Stimulated activated CD4-positive, alpha-beta T cell treated with anti-CD3 and anti-CD28 coated beads, TNF-alpha, amount 100 ng/mL, for 1 hour (primary cell): ENCODE measurements at regions not wholly inside any gene's neighbourhood (a gene's known extent, or its start where the extent isn't known, plus 50 kb on each side); places are given as distances from the start of the nearest gene placed in this dataset.
A peak's percentile ranks its signal among the peaks of the same experiment; 100 is the strongest.

Source experiments
- DNase-seq, 3 donors: peaks; one replicate each; pipeline ENCODE4 v3.0.0-alpha.2; 2020; ENCODE audit warnings: low read depth in 3 of 3, low spot score in 1 of 3

- no peak for DNase-seq
These were observed 264.7 kb downstream of the NSG2 start for GRCh38 chr5:174310243-174310642.

GRCh38 chr5:174310706-174311105 lies 265.2 kb downstream of the NSG2 start:
- no peak for DNase-seq

- DNase-seq, result no peak
These were observed 265.6 kb downstream of the NSG2 start for GRCh38 chr5:174311121-174311520.

- peak in 1 of 3 donors; percentile 55 for DNase-seq
These were observed 266.2 kb downstream of the NSG2 start for GRCh38 chr5:174311531-174312269.

- no peak for DNase-seq
These were observed 266.7 kb downstream of the NSG2 start for GRCh38 chr5:174312270-174312617.

GRCh38 chr5:174312641-174313040 lies 267.1 kb downstream of the NSG2 start:
- DNase-seq, result no peak

GRCh38 chr5:174313615-174314014 lies 268.1 kb downstream of the NSG2 start:
- no peak for DNase-seq

GRCh38 chr5:174314261-174314660 lies 268.8 kb downstream of the NSG2 start:
- DNase-seq, result no peak

GRCh38 chr5:174315471-174315870 lies 270.0 kb downstream of the NSG2 start:
- DNase-seq, result no peak

GRCh38 chr5:174315871-174316270 lies 270.4 kb downstream of the NSG2 start:
- no peak for DNase-seq

GRCh38 chr5:174316326-174316725 lies 270.8 kb downstream of the NSG2 start:
- DNase-seq, result no peak

GRCh38 chr5:174317256-174317894 lies 271.9 kb downstream of the NSG2 start:
- no peak for DNase-seq

GRCh38 chr5:174318578-174318977 lies 273.1 kb downstream of the NSG2 start:
- DNase-seq, result no peak

- no peak for DNase-seq
These were observed 274.0 kb downstream of the NSG2 start for GRCh38 chr5:174319551-174319950.

- DNase-seq, result no peak
These were observed 274.5 kb downstream of the NSG2 start for GRCh38 chr5:174320051-174320450.

- DNase-seq, result no peak
These were observed 278.4 kb downstream of the NSG2 start for GRCh38 chr5:174323878-174324281.

- DNase-seq, result no peak
These were observed 279.2 kb downstream of the NSG2 start for GRCh38 chr5:174324680-174325079.

- no peak for DNase-seq
These were observed 279.9 kb downstream of the NSG2 start for GRCh38 chr5:174325431-174325830.

- no peak for DNase-seq
These were observed 280.5 kb downstream of the NSG2 start for GRCh38 chr5:174325961-174326360.

GRCh38 chr5:174326372-174326771 lies 280.9 kb downstream of the NSG2 start:
- DNase-seq, result no peak

- DNase-seq, result no peak
These were observed 281.9 kb downstream of the NSG2 start for GRCh38 chr5:174327317-174327864.

GRCh38 chr5:174327896-174328295 lies 282.4 kb downstream of the NSG2 start:
- DNase-seq, result no peak
